OCI-M2 (cell line): ENCODE measurements at regions not wholly inside any gene's neighbourhood (a gene's known extent, or its start where the extent isn't known, plus 50 kb on each side); places are given as distances from the start of the nearest gene placed in this dataset.
A peak's percentile ranks its signal among the peaks of the same experiment; 100 is the strongest.

Source experiments
- DNase-seq: peaks from one replicate; lab custom pipeline; 2025; ENCODE audit not compliant: unreplicated experiment; lab: John Stamatoyannopoulos, UW

DNA sequence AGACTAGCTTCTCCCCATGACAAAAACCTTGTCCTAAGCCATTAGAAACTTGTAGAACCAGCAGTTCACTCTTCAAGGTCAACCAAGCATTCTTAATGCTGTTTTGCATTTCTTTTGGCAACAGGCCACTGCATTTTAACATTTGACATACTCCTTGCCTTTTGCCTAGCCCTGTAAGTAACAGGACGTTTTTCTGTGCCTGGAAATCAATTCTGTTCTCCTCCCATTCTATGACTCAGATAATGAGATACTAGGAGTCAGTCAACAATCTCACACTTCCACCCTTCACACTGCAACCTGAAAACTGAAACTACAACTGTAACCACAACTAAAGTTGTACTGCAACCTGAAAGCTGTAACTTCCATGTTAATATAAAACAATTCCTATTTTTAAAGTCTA, 268.7 kb downstream of the MZT1 start:
- DNase-seq: no peak

DNA sequence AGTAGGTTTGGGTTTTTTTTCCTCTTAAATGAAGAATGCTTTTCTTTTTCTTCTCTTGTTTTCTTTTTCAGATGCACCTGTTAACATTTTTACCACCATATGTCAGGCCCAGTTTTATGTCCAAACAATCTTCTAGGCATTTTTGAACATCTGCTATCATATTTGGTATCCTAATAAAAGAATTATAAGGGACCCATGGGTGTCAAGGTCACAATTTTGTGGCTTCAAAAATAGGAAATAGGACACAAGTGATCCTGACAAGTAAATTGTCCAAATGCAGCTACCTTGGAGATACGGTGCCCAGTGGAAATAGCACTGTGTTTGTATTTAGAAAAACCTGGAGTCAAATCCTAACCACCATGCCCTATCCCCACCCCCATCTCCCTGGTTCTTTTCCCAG, 270.3 kb downstream of the MZT1 start:
- no peak for DNase-seq

DNA sequence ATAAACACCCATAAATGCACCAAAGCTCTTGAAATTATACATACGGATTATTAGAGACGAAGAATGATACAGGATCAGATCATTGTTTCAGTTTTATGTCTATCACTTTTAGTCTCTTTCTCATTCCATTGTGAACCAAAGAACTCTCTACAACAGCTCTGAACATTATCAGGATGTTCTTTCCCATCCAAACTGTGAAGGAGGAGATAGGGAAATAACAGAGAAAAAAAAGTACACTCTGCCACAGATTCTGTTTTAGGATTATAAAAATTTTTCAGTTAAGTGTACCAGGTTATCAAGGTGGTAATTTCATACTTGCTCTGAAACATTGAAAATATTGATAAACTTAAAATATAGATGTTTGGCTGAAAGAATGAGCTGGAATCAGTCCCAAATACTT, 270.9 kb downstream of the MZT1 start:
- DNase-seq: no peak

DNA sequence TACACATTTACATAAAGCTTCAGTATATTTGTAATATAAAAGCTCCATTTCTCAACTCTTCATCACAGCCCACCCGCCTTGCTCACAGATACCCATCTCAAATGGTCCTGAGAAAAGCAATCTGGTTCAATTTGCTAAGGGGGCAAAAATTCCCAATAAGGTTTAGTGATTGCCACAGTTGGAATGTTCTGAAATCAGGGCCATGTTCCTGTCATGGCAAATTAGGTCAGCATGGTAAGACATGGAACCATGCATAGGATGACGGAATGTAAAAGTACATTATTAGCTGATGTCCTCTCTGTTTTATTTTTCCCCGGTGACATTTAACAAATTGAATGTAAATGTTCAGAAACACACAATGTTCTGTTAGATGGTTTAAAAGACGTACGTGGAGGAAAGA, 274.3 kb downstream of the MZT1 start:
- no peak for DNase-seq

DNA sequence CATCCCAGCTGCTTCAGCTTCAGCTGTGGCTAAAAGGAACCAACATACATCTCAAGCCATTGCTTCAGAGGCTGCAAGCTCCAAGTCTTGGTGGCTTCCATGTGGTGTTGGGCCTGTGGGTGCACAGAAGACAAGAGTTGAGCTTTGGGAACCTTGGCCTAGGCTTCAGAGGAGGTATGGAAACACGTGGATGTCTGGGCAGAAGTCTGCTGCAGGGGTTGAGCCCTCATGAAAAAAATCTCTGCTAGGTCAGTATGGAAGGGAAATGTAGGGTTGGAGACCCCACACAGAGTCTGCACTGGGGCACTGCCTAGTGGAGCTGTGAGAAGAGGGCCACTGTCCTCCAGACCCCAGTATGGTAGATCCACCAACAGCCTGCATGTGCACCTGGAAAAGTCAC, 279.3 kb downstream of the MZT1 start:
- DNase-seq: no peak

DNA sequence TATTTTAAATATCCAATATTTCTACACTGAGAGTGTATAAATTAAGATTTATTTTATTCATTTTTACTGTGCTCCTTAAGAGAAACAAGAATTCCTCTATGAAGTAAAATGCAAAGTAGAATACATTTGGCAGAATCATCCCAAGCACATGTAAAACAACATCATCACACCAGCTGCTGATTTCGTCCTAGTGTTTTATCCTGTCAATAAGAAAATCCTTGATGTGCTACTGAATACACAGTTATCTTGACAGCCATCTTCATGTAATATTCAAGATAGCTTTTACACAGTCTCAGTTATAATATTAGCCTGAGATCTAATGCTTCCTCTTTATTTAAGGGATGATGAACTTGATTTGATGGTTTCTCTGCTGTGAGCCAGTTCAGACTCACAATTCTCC, 282.4 kb downstream of the MZT1 start:
- DNase-seq: no peak

DNA sequence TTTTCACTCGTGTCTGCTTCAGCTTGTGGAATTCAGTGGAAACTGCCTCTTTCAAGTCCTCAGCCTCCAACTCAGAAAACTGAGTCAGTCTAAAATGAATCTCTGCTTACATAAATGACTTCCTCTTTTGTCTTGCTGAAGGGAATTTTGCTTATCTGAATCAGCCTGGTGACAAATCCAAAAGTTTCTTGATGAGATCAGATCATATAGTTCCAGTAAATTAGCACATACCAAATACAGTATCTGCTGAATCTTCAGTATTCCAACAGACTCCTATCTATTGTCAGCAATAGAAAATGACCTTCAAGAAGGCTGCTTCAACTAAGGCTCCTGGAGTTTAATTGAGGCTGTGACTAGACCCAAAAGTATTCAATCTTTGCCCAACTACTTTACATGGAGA, 290.0 kb downstream of the MZT1 start:
- DNase-seq: no peak

DNA sequence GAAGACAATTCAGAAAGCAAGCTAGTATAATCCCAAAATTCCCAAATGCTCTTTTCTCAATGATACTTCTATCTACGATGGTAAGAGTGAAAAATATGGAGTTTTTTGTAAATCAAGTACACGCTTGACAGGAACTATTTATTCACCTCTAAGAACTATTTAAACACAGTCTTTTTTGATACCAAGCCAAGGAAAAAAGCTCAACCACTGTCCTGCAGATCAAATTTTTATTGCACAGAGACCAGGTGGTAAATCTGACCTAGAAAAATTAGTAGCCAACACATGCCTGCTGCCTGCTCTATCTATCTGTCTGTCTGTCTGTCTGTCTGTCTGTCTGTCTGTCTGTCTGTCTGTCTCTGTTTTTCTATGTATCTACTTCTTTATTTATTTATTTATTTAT, 292.2 kb downstream of the MZT1 start:
- DNase-seq: no peak

DNA sequence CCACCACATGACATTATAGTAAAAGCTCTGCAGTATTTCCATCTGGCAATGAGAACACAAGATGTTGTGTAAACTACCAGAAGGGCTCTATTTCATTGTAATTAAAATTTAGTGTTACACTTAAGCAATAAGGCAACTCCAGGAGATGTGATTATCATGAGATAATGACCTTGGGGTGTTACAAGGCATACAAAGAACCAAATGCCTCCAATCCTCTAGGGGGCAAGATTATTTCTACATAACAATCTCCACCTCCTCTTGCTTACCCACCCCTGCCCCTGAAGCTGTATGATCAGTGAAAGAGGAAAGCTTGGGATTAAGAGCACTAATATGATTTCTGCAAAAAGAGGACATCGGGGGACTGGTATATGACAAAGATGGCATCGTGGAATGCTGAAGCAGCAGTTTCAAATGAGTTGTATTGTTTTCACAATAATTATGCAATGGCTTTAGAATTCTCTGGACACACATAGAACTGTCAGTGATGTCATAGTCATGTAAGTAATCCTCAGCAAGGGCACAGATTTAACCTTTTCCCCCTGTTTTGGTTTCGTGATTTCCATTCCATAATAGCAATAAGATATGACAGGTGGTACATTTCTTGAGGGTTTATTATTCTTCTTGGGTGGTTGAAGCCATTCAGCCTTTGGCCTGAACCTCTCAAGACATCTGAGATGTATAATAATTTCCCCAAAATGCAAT, 295.3 kb downstream of the MZT1 start:
- no peak for DNase-seq

DNA sequence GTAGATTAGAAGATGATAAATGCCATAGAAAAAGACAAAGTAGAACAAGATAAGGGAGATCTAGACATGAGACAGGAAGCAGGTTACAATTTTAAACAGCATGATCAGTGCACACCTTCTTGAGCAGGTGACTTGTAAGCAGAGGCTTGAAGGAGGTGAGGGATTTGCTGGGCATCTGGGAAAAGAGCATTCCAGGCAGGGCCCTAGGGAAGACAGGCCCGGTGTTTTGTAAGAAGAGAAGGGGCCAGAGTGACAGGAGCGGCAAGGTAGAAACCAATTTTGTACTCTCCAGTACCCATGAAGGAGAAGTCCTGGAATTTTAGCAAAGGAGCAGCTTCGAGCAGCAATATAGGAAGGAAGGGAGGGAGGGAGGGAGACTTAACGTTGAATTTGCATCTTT, 296.5 kb downstream of the MZT1 start:
- no peak for DNase-seq

DNA sequence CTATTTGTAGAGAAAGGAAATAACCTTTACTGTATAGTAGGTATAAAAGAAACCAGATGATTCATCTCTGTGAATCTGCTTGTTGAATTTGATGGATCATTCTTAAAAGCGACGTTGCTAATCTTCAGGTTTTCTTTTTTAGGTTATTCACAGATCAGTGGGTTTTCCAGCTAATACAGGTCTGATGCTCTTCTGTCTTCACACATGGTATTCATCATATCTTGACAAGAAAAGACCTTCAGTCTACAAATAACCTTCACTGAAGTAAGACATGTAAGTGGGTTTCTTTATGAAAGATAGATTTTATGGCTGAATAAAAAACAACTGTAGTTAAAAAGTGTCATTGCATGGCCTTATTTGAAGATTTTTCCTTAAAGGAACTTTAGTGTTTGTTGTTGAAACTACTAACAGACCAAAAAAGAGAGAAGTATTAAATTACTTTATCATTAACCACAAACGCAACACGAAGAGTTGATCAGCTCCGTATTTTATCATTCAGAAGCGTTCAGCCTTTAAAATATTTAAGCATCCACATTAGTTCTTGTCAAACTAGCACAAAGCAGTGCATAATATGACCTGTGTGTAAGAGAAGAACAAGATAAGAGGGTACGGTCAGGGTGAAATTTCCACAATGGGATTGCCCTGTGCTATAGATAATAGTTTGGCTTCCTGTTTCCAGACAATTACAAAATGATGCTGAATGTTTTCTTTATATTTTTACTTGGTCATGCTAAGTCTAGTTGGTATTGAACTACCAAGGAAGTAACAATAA, 299.5 kb downstream of the MZT1 start:
- peak; percentile 14 for DNase-seq

DNA sequence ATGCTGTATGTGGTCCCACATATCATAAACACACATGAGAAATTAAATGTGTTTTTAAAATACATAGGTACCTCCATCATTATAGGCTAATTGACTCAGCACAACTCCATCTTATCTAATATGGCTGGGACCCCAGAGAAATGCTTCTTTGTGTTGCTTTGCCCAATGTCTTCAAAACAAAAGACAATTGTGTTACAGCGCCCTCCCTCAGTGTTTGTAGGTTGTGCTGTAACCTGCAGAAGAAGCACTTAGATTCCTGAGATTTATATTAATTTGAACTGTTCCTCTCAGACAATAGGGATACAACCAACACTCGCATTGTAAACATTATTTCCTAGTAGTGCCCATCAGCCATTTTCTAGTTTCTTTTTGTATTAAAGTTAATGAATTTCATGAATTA, 303.4 kb downstream of the MZT1 start:
- no peak for DNase-seq

DNA sequence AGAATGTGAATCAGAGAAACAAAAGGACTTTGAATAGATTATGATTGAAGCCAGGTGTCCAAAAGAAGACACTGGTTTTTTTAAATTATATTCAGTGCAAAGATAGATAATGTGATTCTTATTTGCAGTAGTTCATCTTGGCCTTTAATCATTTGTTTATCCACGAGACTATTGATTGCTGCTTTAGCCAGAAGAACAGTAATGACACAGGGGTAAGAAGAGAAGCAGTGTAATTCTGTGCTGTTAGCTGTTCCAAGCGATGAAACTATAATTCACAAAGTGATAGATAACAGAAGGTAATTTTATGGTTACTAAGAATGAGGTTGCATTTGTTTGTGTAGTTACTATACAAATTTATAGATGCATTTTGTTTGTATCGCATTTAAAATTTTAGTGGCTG, 311.6 kb downstream of the MZT1 start:
- no peak for DNase-seq

DNA sequence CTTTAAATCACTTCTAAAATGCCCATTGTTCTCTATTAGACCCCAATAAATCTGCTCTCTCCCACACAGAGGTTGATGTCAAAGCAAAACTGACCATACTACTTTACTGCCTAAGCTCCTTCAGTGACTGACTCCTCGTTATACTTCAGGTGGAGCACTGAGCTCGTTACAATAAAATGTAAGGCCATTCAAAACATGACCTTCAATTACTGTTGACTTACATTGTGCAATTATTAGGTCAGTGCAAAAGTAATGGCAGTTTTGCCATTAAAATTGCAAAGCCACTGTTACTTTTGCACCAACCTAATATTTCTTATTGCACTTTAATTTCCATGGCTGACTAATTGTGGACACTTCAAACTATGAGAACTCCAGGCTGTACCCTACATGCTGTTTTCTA, 314.9 kb downstream of the MZT1 start:
- DNase-seq: no peak

DNA sequence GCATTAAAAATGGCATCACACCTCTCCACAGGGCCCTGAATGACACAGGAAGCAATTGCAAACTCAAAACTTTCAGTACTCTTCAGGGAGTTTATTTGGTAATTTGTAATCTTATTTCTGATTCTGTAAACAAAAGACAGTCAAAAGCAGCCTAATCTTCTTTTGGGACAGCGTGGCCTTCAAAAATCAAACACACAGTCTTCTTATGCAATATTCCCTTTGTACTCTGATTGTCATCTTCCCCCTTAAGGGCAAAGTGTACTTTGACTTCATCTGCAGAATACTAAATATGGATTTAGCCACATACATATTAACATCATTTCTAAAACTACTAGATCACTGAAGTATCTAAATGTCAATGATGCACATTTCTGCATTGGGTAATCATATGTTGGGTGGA, 322.0 kb downstream of the MZT1 start:
- DNase-seq: no peak

DNA sequence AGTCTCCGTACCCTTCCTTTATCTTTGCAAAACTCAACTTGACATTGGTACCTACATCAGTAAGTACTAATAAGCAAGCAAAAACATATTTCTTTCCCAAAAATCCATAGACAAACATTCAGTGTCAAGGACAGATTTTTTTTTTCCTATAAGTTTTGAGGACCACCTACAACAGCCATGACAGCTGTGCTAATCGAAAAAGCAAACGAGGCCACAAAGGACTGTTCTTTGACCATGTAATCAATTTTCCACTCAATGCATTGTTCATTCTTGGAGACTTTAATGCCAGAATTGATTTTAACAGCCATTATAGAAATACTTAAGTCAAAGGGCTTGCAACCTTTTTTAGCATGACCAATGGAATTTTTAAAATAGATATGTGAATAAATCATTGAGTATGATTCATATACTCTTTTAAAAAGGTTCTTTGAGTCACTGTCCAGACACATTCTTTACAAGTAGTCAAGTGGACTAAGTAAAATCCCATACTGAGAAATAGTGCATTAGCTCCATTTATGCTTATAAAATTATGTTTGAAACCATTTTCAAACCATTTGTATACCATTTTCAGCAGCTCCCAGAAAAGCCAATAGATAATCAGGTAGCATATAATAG, 323.9 kb downstream of the MZT1 start:
- no peak for DNase-seq

DNA sequence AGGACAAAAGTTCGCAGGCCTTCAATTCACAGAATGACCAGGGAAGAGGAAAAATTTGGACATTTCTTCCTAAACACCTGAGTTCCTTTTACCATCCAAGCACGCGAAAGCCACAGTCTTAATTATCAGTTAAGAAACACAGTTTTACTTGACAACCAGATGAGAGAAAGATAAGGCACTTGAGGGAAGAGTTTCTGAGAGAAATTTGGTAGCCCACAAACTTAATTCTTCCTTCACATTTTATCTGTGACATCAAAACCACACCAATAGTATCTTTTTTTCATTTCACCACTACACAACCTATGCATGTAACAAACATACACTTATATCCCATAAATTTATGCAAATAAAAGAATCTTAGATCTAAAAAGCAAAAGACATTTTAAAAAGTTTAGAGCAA, 326.6 kb downstream of the MZT1 start:
- no peak for DNase-seq

DNA sequence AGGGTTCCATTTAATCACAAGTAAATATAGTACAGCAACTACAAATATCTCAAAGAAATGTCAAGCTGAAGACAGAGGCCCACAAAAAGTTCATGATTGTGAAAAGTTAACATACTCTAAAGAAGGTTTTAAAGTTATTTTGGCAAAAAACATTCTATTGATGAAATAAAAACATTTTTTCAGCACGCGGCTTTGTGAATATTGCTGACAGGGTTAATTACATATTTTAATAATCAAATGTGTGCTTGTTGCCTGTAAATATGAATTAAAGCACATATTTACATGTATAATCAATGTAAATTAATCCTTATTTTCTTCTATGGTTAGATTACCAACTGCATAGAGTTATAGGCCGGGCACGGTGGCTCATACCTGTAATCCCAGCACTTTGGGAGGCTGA, 328.1 kb downstream of the MZT1 start:
- DNase-seq: no peak

DNA sequence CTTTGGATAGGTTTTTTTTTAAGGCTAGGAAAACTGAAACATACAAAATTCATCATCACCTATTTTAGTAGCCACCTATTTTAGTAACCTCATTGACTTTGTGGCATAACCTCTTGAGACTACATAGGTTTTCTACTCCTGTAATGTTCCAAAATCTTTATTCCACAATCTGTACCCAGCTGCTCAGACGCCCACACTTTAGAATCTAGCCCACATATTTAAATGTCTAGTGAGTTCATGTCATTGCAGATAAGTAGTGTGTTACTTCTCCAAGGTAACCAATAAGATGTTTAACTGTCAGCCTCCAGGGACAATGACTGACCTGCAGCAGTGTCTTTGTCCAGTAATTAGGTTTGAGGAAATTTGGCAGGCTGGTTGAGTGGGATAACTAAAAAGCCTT, 330.2 kb downstream of the MZT1 start:
- no peak for DNase-seq

DNA sequence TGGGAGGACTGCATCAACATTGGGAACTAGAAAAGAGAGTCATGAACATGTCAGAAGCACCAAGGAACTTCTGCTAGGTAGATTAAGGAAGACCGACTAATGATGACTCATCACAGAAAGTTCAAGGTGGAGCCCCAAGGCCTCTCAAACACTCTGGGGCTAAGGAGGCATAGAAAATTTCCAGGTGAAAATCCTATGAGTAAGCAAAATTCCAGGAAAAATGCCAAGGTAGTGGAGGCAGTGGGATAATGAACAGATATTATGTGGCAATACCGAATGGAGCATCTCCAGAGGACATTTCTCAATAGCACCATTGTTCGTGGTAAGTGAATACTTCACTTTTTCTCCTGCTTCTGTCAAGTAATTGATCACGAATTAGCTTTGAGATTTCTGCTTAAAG, 336.5 kb downstream of the MZT1 start:
- no peak for DNase-seq

DNA sequence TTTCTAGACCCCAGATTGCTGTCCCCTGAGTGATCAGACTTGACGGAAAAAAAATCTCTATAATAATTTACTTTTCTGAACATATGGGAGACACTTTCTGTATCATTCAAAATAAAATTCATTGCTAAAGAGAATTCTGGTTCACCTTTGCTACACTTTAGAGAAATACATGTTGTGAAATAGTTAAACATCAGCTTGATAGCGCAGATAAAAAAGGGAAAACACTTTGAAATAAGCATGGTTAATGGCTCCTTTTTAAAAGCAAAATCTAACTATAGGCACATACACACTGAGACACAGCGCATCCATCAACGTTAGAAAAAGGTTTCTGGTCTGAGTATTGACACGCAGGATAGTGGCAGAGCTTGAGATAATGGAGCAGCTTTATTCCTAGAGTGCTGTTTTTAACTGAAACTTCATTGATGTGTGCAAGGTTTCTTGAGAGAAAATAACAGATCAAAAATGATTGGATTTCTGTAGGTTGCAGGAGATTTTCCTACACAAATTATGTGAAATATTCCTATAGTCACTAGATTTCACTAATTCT, 341.2 kb downstream of the MZT1 start:
- no peak for DNase-seq

DNA sequence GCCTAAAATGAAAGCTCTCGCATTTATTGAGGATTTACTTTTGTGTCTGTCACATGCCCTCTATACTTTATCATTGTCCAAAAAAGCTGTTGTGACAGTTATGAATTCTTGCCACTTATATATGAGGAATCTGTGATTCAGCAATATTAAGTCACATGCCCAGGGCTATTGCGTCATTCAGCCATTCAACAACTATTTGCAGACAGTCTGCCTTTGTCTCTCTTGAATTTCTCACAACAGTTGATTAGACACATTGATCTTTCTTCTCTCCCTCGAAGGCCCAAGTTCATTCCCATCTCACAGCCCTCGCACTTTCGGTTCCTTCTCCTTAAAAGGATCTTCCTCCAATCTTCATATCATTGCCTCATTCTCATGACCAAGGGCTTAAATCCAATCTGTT, 342.6 kb downstream of the MZT1 start:
- no peak for DNase-seq
